Neuronal stem cell (in vitro differentiated cells): ENCODE measurements at regions not wholly inside any gene's neighbourhood (a gene's known extent, or its start where the extent isn't known, plus 50 kb on each side); places are given as distances from the start of the nearest gene placed in this dataset.

Experiments used
- DNase-seq: peaks from one replicate; pipeline ENCODE4 v3.0.0-alpha.2; 2013; ENCODE audit warnings: low spot score
- H2AFZ ChIP-seq: one replicate; pipeline ENCODE4 v1.6.1; 2013; ENCODE audit warnings: mild to moderate bottlenecking, low read length, inconsistent platforms
- H2AK5ac ChIP-seq: 2 replicates; pipeline ENCODE4 v1.6.1; 2013; ENCODE audit warnings: low read depth, mild to moderate bottlenecking, inconsistent platforms, low read length, moderate library complexity, mixed read lengths
- H2BK120ac ChIP-seq: 2 replicates; pipeline ENCODE4 v1.6.1; 2013; ENCODE audit warnings: low read depth, mild to moderate bottlenecking, inconsistent platforms, low read length, moderate library complexity, mixed read lengths
- H2BK12ac ChIP-seq: one replicate; pipeline ENCODE4 v1.6.1; 2013; ENCODE audit warnings: low read length, inconsistent platforms
- H2BK15ac ChIP-seq: 2 replicates; pipeline ENCODE4 v1.6.1; 2013; ENCODE audit warnings: mild to moderate bottlenecking, low read length, inconsistent platforms, mixed read lengths
- H2BK5ac ChIP-seq: one replicate; pipeline ENCODE4 v1.6.1; 2013; ENCODE audit warnings: inconsistent platforms, mild to moderate bottlenecking, low read length, moderate library complexity
- H3K14ac ChIP-seq: one replicate; pipeline ENCODE4 v1.6.1; 2013; ENCODE audit warnings: low read length, inconsistent platforms
- H3K18ac ChIP-seq: 2 replicates; pipeline ENCODE4 v1.6.1; 2013; ENCODE audit warnings: low read length, inconsistent platforms
- H3K23ac ChIP-seq: 2 replicates; pipeline ENCODE4 v1.6.1; 2013; ENCODE audit warnings: low read depth, mild to moderate bottlenecking, mixed read lengths, low read length, inconsistent platforms; ENCODE audit not compliant: poor library complexity
- H3K27ac ChIP-seq: replicated peaks from 3 replicates; pipeline ENCODE4 v1.5.1; 2013; ENCODE audit warnings: low read length, inconsistent platforms
- H3K27me3 ChIP-seq, 3 experiments: 2 replicates each; pipeline ENCODE4 v1.6.1; 2013; ENCODE audit warnings: low read length in 3 of 3, mild to moderate bottlenecking in 2 of 3, inconsistent platforms in 1 of 3, low read depth in 1 of 3, mixed read lengths in 1 of 3, moderate library complexity in 1 of 3; ENCODE audit not compliant: control insufficient read depth in 3 of 3, insufficient read depth in 3 of 3
- H3K36me3 ChIP-seq, 2 donors: replicated peaks in 1 of 2; 2 replicates each; pipeline ENCODE4 v1.6.1; 2013; ENCODE audit warnings: low read length in 2 of 2; ENCODE audit not compliant: control insufficient read depth in 2 of 2, insufficient read depth in 2 of 2
- H3K4ac ChIP-seq: 2 replicates; pipeline ENCODE4 v1.6.1; 2013; ENCODE audit warnings: inconsistent platforms, mild to moderate bottlenecking, low read length, moderate library complexity
- H3K4me1 ChIP-seq, 2 donors: 1 replicate in 1 of 2; 2 replicates in 1 of 2; pipeline ENCODE4 v1.6.1; 2013; ENCODE audit warnings: low read length in 2 of 2, low read depth in 1 of 2; ENCODE audit not compliant: control insufficient read depth in 2 of 2, insufficient read depth in 1 of 2
- H3K4me2 ChIP-seq: one replicate; pipeline ENCODE4 v1.6.1; 2013; ENCODE audit warnings: mild to moderate bottlenecking, low read length, inconsistent platforms; ENCODE audit not compliant: insufficient read depth, poor library complexity, severe bottlenecking
- H3K4me3 ChIP-seq, 2 donors: 2 replicates each; pipeline ENCODE4 v1.5.1; 2013; ENCODE audit warnings: low read length in 2 of 2, mild to moderate bottlenecking in 2 of 2, inconsistent platforms in 1 of 2, moderate library complexity in 1 of 2
- H3K79me1 ChIP-seq: one replicate; pipeline ENCODE4 v1.6.1; 2013; ENCODE audit warnings: low read depth, mild to moderate bottlenecking, inconsistent platforms, low read length, moderate library complexity
- H3K9ac ChIP-seq: one replicate; pipeline ENCODE4 v1.6.1; 2013; ENCODE audit warnings: mild to moderate bottlenecking, low read depth, low read length, inconsistent platforms; ENCODE audit not compliant: poor library complexity
- H3K9me3 ChIP-seq, 2 donors: replicated peaks in 1 of 2; 2 replicates each; pipeline versions ENCODE3 to v1.6.1; 2013; ENCODE audit warnings: low read length in 2 of 2, mild to moderate bottlenecking in 2 of 2, inconsistent platforms in 1 of 2, low read depth in 1 of 2, mixed read lengths in 1 of 2, moderate library complexity in 1 of 2; ENCODE audit not compliant: control insufficient read depth in 2 of 2, insufficient read depth in 1 of 2
- H4K8ac ChIP-seq: one replicate; pipeline ENCODE4 v1.6.1; 2013; ENCODE audit warnings: low read depth, mild to moderate bottlenecking, inconsistent platforms, low read length, moderate library complexity
- H4K91ac ChIP-seq: one replicate; pipeline ENCODE4 v1.6.1; 2013; ENCODE audit warnings: low read length, low read depth, mild to moderate bottlenecking, inconsistent platforms; ENCODE audit not compliant: poor library complexity
- WGBS, 2 donors: extraction: QIAGEN DNeasy Blood & Tissue Kit; methylation state at CpG; one replicate each; pipeline ENCODE4 v1.1.7; 2013; ENCODE audit warnings: missing lambda C conversion rate in 2 of 2, mixed read lengths in 1 of 2; ENCODE audit not compliant: insufficient read length in 2 of 2, insufficient replicate concordance in 1 of 2; ENCODE audit errors: extremely low coverage in 2 of 2; 5-methylcytosine and 5-hydroxymethylcytosine counted together

DNA sequence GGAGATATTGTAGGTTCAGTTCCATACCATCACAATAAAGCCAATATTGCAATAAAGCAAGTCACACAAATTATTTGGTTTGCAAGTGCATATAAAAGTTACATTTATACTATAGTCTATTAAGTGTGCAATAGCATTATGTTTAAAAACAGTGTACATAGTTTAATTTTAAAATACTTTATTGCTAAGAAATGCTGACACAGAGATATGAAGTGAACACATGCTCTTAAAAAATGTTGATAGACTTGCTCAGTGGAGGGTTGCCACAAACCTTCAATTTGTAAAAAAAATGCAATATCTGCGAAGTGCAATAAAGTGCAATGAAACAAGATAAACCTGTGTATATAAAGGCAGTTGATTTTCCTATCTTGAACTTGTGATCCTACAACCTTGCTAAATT, 161.5 kb downstream of the PRDM13 start:
- Histone ChIP-seq H2BK15ac (no peak overlapping the region), H3K79me1 (no peaks in the 10 kb centered on the region), H2AFZ (no peak overlapping the region), H4K91ac (no peak overlapping the region), H3K27me3 (no peaks in the 10 kb centered on the region), H3K4me3 (no peak overlapping the region), H3K4me1 (no peaks in the 10 kb centered on the region), H3K9me3 (no peaks in the 10 kb centered on the region), H2BK12ac (no peak overlapping the region), H4K8ac (no peak overlapping the region), H2BK120ac (no peak overlapping the region), H3K9ac (no peak overlapping the region), H3K4me2 (no peak overlapping the region), H3K4ac (no peak overlapping the region), H3K36me3 (no peaks in the 10 kb centered on the region), H2AK5ac (no peak overlapping the region), H3K14ac (no peak overlapping the region), H3K27ac (no peak overlapping the region), H2BK5ac (no peak overlapping the region), H3K23ac (no peak overlapping the region), H3K18ac (no peak overlapping the region)
- no CpG with 5 or more reads among the region's 1 CpG for WGBS, 2 donors
- DNase-seq: no peak

DNA sequence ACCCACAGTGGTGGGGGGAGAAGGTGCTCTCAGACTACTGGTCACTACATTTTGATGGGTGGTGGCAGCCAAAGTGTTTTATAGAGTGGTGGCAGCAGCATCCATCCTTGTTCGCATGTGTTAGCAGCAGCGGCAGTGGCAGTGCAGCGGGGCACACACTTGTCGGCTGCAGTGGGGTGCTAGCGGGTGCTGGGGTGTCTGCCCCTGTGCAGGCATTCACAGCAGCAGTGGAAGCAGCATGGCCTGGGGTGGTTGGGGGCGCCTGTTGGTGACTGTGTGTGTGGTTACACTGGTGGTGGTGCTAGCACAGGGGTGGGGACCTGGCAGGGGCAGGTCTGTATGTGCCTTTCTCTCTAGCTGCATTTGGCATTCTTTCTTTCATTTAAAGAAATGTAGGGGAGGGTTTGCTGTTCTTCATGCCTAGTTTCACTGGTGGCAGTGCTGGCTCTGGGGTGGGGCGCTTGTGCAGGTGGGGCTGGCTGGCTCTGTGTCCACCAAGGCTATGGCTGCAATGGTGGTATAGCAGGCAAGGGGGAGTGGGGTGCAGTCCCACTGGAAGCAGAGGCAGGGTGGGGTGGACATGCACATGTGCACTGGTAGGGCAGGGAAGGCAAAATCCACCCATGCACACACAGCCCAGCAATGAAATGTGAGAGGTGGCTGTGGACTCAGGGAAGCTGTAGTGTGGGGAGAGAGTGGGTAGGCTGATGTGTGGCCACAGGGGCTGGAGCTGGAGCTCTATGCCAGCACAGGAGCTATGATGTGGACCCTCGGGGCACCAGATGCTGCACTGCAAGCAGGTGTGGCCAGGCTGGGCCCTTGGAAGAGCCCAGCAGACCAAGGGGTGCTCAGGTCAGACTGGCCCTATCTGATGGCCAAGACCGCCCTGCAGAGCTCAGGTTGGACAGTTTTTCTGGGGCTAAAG, 173.3 kb downstream of the PRDM13 start:
- H4K91ac ChIP-seq: no peak overlapping the region
- no peak overlapping the region for H3K14ac ChIP-seq
- H3K23ac ChIP-seq: no peak overlapping the region
- no peaks in the 10 kb centered on the region for H3K79me1 ChIP-seq
- H2BK5ac ChIP-seq: no peak overlapping the region
- no CpG with 5 or more reads among the region's 9 CpGs for WGBS, 2 donors
- peak overlapping the region; percentile 12 for H2AK5ac ChIP-seq
- no peak overlapping the region for H2AFZ ChIP-seq
- no peak overlapping the region for H4K8ac ChIP-seq
- no peaks in the 10 kb centered on the region for H3K4me1 ChIP-seq
- no peaks in the 10 kb centered on the region for H3K9me3 ChIP-seq
- H3K9ac ChIP-seq: no peak overlapping the region
- no peak overlapping the region for H3K4me2 ChIP-seq
- H3K4ac ChIP-seq: no peak overlapping the region
- DNase-seq: no peak
- no peak overlapping the region for H3K18ac ChIP-seq
- H3K36me3 ChIP-seq: no peaks in the 10 kb centered on the region
- H2BK120ac ChIP-seq: no peak overlapping the region
- H3K4me3 ChIP-seq: no peak overlapping the region
- H3K27ac ChIP-seq: no peak overlapping the region
- H2BK15ac ChIP-seq: no peak overlapping the region
- no peak overlapping the region for H2BK12ac ChIP-seq
- H3K27me3 ChIP-seq: peaks cover 0 to 3% (median 0%) of the 10 kb centered on the region in 3 experiments

DNA sequence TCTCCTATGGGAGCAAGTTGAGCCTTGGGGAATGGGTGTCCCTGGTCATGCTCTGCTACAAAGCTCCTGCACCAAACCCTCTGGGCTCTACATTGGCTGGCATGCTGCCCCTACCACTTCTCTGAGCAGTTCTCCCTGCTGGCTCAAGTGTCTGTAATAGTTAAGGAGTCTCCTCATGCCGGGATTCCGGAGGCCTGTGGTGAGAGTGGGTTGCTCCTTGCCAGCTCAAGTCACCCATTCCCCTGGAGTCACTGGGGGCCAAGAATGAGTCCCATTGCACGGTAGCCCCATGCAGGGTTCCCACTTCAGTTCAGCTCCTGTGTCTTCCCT, 173.9 kb downstream of the PRDM13 start:
- no peak overlapping the region for H3K18ac ChIP-seq
- no peak overlapping the region for H3K27ac ChIP-seq
- no peaks in the 10 kb centered on the region for H3K79me1 ChIP-seq
- no peak overlapping the region for H2AFZ ChIP-seq
- no peak overlapping the region for H3K4me3 ChIP-seq
- H3K14ac ChIP-seq: no peak overlapping the region
- no peak overlapping the region for H2BK5ac ChIP-seq
- H3K23ac ChIP-seq: no peak overlapping the region
- H2BK120ac ChIP-seq: no peak overlapping the region
- no peak for DNase-seq
- H2AK5ac ChIP-seq: no peak overlapping the region
- WGBS, 2 donors: no CpG with 5 or more reads among the region's 3 CpGs
- no peak overlapping the region for H3K4ac ChIP-seq
- H3K4me2 ChIP-seq: no peak overlapping the region
- H3K9ac ChIP-seq: no peak overlapping the region
- peaks cover 0 to 3% (median 0%) of the 10 kb centered on the region in 3 experiments for H3K27me3 ChIP-seq
- no peak overlapping the region for H2BK12ac ChIP-seq
- no peaks in the 10 kb centered on the region for H3K9me3 ChIP-seq
- H3K4me1 ChIP-seq: no peaks in the 10 kb centered on the region
- H4K8ac ChIP-seq: no peak overlapping the region
- H3K36me3 ChIP-seq: no peaks in the 10 kb centered on the region
- no peak overlapping the region for H4K91ac ChIP-seq
- no peak overlapping the region for H2BK15ac ChIP-seq

DNA sequence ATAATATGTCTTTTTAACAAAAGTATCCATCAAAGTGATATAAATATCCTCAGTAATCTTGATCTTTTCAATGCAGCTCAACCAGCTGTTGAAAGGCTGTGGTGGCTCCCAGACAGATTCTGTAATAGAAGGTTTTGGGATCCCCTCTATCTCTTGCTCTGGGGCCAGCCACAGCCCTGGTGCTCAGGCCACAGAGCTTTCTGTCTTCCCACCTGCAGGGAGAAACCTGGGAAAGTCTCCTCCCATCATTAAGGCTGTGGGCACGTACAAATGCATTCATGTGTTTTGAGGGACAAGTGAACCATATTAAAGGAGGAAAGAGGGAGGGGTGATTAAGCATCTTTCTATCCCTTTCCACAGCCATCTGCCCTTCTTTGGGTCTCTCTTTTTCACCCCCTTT, 183.1 kb downstream of the PRDM13 start:
- Histone ChIP-seq H3K4ac (no peak overlapping the region), H3K14ac (no peak overlapping the region), H4K8ac (no peak overlapping the region), H3K4me1 (no peaks in the 10 kb centered on the region), H2BK12ac (no peak overlapping the region), H2BK15ac (no peak overlapping the region), H3K4me2 (no peak overlapping the region), H2BK5ac (no peak overlapping the region), H3K23ac (no peak overlapping the region), H3K4me3 (no peak overlapping the region), H3K18ac (no peak overlapping the region), H2AFZ (no peak overlapping the region), H2BK120ac (no peak overlapping the region), H2AK5ac (no peak overlapping the region), H3K36me3 (no peaks in the 10 kb centered on the region), H3K27ac (no peak overlapping the region), H3K9me3 (no peaks in the 10 kb centered on the region), H4K91ac (no peak overlapping the region), H3K9ac (no peak overlapping the region), H3K27me3 (peaks cover 0 to 3% (median 0%) of the 10 kb centered on the region in 3 experiments), H3K79me1 (no peaks in the 10 kb centered on the region)
- no peak for DNase-seq
- WGBS, 2 donors: no CpG with 5 or more reads among the region's 1 CpG
